OCI-LY1 (cell line): ENCODE measurements at regions not wholly inside any gene's neighbourhood (a gene's known extent, or its start where the extent isn't known, plus 50 kb on each side); places are given as distances from the start of the nearest gene placed in this dataset.

Source experiments
- H2AFZ ChIP-seq: fragments of 200-600 bp; sonication (generic), shearing (Covaris generic); 2 replicates; pipeline ENCODE4 v1.6.0; 2014; ENCODE audit warnings: antibody characterized with exemption, mild to moderate bottlenecking, low read length
- H3F3A ChIP-seq: fragments of 200-600 bp; sonication (generic), shearing (Covaris generic); 2 replicates; pipeline ENCODE4 v1.6.0; 2014; ENCODE audit warnings: mild to moderate bottlenecking, antibody characterized with exemption, low read length, moderate library complexity; ENCODE audit not compliant: insufficient read depth
- H3K27ac ChIP-seq: fragments of 200-600 bp; sonication (generic); 2 replicates; pipeline ENCODE4 v1.5.1; 2014; ENCODE audit warnings: low read length, mixed run types, mild to moderate bottlenecking, low read depth; ENCODE audit not compliant: poor library complexity, severe bottlenecking
- H3K27me3 ChIP-seq: fragments of 200-600 bp; sonication (generic); 2 replicates; pipeline ENCODE4 v1.6.0; 2014; ENCODE audit warnings: antibody characterized with exemption, mild to moderate bottlenecking, low read length, moderate library complexity; ENCODE audit not compliant: insufficient read depth
- H3K36me3 ChIP-seq: fragments of 200-600 bp; sonication (generic); 2 replicates; pipeline ENCODE4 v1.6.1; 2014; ENCODE audit warnings: mild to moderate bottlenecking, antibody characterized with exemption, low read length, moderate library complexity, mixed read lengths; ENCODE audit not compliant: insufficient read depth
- H3K4me1 ChIP-seq: fragments of 200-600 bp; sonication (generic); 2 replicates; pipeline ENCODE4 v1.5.1; 2014; ENCODE audit warnings: mild to moderate bottlenecking, low read length, moderate library complexity; ENCODE audit not compliant: insufficient read depth, severe bottlenecking
- H3K4me2 ChIP-seq: fragments of 200-600 bp; sonication (generic), shearing (Covaris generic); 2 replicates; pipeline ENCODE4 v1.6.1; 2014; ENCODE audit warnings: low read length
- H3K4me3 ChIP-seq: fragments of 200-600 bp; sonication (generic); 2 replicates; pipeline ENCODE4 v1.5.1; 2014; ENCODE audit warnings: low read length, low read depth, mild to moderate bottlenecking, mixed read lengths; ENCODE audit not compliant: poor library complexity, severe bottlenecking
- H3K79me2 ChIP-seq: fragments of 200-600 bp; shearing (Covaris generic); 2 replicates; pipeline ENCODE4 v1.6.1; 2016; ENCODE audit warnings: mixed run types, low read length, mixed read lengths; ENCODE audit not compliant: insufficient read depth
- H3K9ac ChIP-seq: fragments of 200-600 bp; sonication (generic), shearing (Covaris generic); 2 replicates; pipeline ENCODE4 v1.6.1; 2014; ENCODE audit warnings: mild to moderate bottlenecking, low read length, mixed read lengths
- H3K9me2 ChIP-seq: fragments of 200-600 bp; sonication (generic), shearing (Covaris generic); 2 replicates; pipeline ENCODE4 v1.6.1; 2014; ENCODE audit warnings: low read depth, mild to moderate bottlenecking, low read length, mixed read lengths
- H3K9me3 ChIP-seq: fragments of 200-600 bp; shearing (Covaris generic); 2 replicates; pipeline ENCODE4 v1.6.1; 2014; ENCODE audit warnings: low read length, mixed read lengths
- H4K20me1 ChIP-seq: fragments of 200-600 bp; sonication (generic), shearing (Covaris generic); 2 replicates; pipeline ENCODE4 v1.6.0; 2016; ENCODE audit warnings: mild to moderate bottlenecking, low read length; ENCODE audit not compliant: insufficient read depth
- EZH2 ChIP-seq: fragments of 200-600 bp; sonication (generic), shearing (Covaris generic); IDR thresholded peaks from 2 replicates; pipeline ENCODE4 v1.8.0; 2017; ENCODE audit warnings: borderline replicate concordance, mixed run types, mild to moderate bottlenecking, antibody characterized with exemption, low read length, moderate library complexity, mixed read lengths
- TF ChIP-seq, protein P1 (sequence below): fragments of 200-600 bp; sonication (generic), shearing (Covaris generic); IDR thresholded peaks from 2 replicates; pipeline ENCODE4 v1.5.1; 2017; ENCODE audit warnings: mild to moderate bottlenecking, antibody characterized with exemption, low read length, moderate library complexity, mixed read lengths

DNA sequence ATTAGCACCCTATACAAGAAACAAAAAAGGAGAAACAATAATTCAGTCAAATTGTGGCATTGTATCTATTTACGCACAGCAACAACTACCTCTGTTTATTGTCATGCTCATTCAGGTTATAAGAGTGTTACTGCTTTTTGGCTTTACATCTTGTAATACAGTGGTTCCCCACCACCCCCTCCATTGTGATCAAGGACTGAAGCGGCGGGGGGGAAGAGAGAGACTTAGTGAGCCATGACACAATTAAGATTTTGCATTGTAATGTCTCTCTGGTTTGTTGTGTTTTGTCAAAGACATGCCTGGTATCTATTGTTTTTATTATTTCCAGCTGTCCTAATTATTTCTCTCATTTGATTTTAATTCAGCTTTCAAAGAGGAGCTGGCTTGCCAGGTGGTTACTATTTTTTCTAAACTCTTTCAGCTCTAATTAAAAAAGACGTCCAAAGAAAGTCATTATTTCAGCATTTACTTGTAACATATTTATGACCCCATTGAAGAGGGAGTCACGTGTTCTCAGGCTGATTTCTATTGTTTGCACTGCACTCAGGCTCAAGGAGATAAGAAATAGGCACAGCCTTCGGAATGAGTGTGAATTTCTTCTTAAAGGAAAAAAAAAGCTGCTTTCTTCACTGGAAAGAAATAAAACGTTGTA is 234.4 kb upstream of the TBL1XR1 start:
- Histone ChIP-seq H3K4me2 (no peak overlapping the region), H3K4me3 (no peak overlapping the region), H3K9ac (no peak overlapping the region), H3K36me3 (no peaks in the 10 kb centered on the region), H2AFZ (no peak overlapping the region), H3K27me3 (no peaks in the 10 kb centered on the region), H3K9me3 (no peaks in the 10 kb centered on the region), H3K9me2 (no peaks in the 10 kb centered on the region), H3K4me1 (peaks cover 12% of the 10 kb centered on the region), H3K27ac (no peak overlapping the region), H4K20me1 (no peaks in the 10 kb centered on the region), H3K79me2 (no peaks in the 10 kb centered on the region), H3F3A (no peaks in the 10 kb centered on the region)
- TF ChIP-seq, protein P1, sequence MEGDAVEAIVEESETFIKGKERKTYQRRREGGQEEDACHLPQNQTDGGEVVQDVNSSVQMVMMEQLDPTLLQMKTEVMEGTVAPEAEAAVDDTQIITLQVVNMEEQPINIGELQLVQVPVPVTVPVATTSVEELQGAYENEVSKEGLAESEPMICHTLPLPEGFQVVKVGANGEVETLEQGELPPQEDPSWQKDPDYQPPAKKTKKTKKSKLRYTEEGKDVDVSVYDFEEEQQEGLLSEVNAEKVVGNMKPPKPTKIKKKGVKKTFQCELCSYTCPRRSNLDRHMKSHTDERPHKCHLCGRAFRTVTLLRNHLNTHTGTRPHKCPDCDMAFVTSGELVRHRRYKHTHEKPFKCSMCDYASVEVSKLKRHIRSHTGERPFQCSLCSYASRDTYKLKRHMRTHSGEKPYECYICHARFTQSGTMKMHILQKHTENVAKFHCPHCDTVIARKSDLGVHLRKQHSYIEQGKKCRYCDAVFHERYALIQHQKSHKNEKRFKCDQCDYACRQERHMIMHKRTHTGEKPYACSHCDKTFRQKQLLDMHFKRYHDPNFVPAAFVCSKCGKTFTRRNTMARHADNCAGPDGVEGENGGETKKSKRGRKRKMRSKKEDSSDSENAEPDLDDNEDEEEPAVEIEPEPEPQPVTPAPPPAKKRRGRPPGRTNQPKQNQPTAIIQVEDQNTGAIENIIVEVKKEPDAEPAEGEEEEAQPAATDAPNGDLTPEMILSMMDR = no peak
- TF ChIP-seq EZH2 = no peak

DNA sequence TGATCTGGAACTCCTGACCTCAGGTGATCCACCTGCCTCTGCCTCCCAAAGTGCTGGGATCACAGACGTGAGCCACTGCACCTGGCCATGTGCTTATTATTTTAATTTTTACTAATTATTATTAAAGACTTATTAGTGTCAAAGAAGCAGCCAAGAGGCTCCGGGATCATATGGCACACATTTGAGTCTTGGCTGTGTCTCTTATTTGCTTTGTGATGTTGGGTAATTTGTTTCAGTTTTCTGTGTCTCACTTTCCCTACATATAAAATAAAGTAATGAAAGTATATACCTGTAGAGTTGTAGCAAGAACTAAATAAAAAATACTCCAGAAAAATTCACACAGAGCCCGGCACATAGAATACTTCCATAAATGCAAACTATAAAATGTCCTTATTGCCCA is 238.0 kb upstream of the TBL1XR1 start:
- H4K20me1 ChIP-seq = no peaks in the 10 kb centered on the region

DNA sequence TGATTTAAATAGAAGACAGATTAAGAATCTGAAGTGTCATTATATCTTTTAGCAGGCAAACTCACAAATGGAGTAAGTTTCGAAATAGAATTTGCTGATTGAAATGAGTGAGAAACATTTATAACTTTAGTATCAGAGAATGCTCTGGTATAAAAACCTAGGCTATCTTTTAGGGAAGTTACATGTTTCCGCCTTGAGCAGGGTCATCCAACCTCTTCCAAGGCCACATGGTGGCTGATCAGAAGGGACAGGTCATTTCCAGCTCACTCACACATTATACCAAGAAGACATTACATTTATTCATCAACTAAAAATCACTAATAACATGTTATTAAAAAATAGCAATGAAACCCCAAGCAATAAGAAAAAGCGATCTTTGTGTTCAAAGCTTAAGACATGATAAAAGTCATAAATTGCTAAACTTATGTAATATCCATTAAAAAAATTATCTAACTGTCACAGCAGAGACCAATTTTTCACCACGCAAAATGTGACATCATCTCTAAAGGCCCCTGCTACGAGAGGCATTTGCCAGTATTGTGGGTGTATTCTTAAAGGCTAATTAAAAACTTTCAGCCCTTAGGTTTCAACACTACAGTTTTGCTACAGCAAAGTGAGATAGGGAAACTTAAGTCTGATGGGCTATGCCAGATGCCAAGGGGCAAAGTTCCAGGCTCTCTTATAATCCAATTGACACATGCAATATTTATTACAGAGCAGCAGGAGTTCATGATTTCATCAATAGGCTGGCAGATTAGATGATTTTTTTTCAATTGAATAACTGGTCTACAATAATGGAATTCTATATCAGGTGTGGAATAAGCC is 240.4 kb upstream of the TBL1XR1 start:
- no peaks in the 10 kb centered on the region for H3K9me2 ChIP-seq
- TF ChIP-seq, protein P1 = no peak
- no peak for TF ChIP-seq EZH2
- H3K9me3 ChIP-seq = no peaks in the 10 kb centered on the region
- H3K79me2 ChIP-seq = no peaks in the 10 kb centered on the region
- H2AFZ ChIP-seq = no peak overlapping the region
- no peaks in the 10 kb centered on the region for H3K27me3 ChIP-seq
- no peak overlapping the region for H3K27ac ChIP-seq
- no peaks in the 10 kb centered on the region for H3F3A ChIP-seq
- H3K36me3 ChIP-seq = no peaks in the 10 kb centered on the region
- H3K9ac ChIP-seq = no peak overlapping the region
- peaks cover 17% of the 10 kb centered on the region for H3K4me1 ChIP-seq
- H3K4me3 ChIP-seq = no peak overlapping the region
- H4K20me1 ChIP-seq = no peaks in the 10 kb centered on the region
- no peak overlapping the region for H3K4me2 ChIP-seq

More for the DNA sequence above, 238.0 kb upstream of the TBL1XR1 start:
- H3K27me3 ChIP-seq = no peaks in the 10 kb centered on the region
- no peak overlapping the region for H3K4me3 ChIP-seq
- H3K36me3 ChIP-seq = no peaks in the 10 kb centered on the region
- no peaks in the 10 kb centered on the region for H3K9me2 ChIP-seq
- H3K4me2 ChIP-seq = no peak overlapping the region
- no peak overlapping the region for H2AFZ ChIP-seq
- no peak overlapping the region for H3K9ac ChIP-seq
- no peaks in the 10 kb centered on the region for H3K9me3 ChIP-seq
- TF ChIP-seq, protein P1 = no peak
- TF ChIP-seq EZH2 = no peak
- no peaks in the 10 kb centered on the region for H3F3A ChIP-seq
- H3K4me1 ChIP-seq = no peaks in the 10 kb centered on the region
- no peaks in the 10 kb centered on the region for H3K79me2 ChIP-seq
- no peak overlapping the region for H3K27ac ChIP-seq
